ENCODE measurements at regions not wholly inside any gene's neighbourhood (a gene's known extent, or its start where the extent isn't known, plus 50 kb on each side); places are given as distances from the start of the nearest gene placed in this dataset.

GRCh38 chr12:4223273-4223845 lies 50.2 kb upstream of the CCND2 start:
- no peak for DNase-seq

- no peak for DNase-seq
These were observed 52.3 kb upstream of the CCND2 start for GRCh38 chr12:4221258-4221620.

GRCh38 chr12:4220536-4221257 lies 52.9 kb upstream of the CCND2 start:
- DNase-seq, result no peak

GRCh38 chr12:4217091-4217490 lies 56.5 kb upstream of the CCND2 start:
- no peak for DNase-seq

GRCh38 chr12:4216187-4216927 lies 57.2 kb upstream of the CCND2 start:
- DNase-seq, result no peak

GRCh38 chr12:4215229-4216186 lies 58.1 kb upstream of the CCND2 start:
- DNase-seq, result no peak

- DNase-seq, result no peak
These were observed 58.7 kb upstream of the CCND2 start for GRCh38 chr12:4214877-4215228.

- no peak for DNase-seq
These were observed 60.1 kb upstream of the CCND2 start for GRCh38 chr12:4213471-4213870.

GRCh38 chr12:4212845-4213244 lies 60.7 kb upstream of the CCND2 start:
- DNase-seq, result no peak

GRCh38 chr12:4211372-4211771 lies 62.2 kb upstream of the CCND2 start:
- DNase-seq, result no peak

GRCh38 chr12:4210183-4210582 lies 63.4 kb upstream of the CCND2 start:
- DNase-seq, result no peak

- no peak for DNase-seq
These were observed 67.1 kb upstream of the CCND2 start for GRCh38 chr12:4206470-4206869.

GRCh38 chr12:4203772-4204376 lies 69.7 kb upstream of the CCND2 start:
- no peak for DNase-seq

GRCh38 chr12:4202918-4203317 lies 70.6 kb upstream of the CCND2 start:
- no peak for DNase-seq

- no peak for DNase-seq
These were observed 71.1 kb upstream of the CCND2 start for GRCh38 chr12:4202487-4202886.

- no peak for DNase-seq
These were observed 72.0 kb upstream of the CCND2 start for GRCh38 chr12:4201333-4202100.

- DNase-seq, result no peak
These were observed 75.4 kb upstream of the CCND2 start for GRCh38 chr12:4197922-4198763.

GRCh38 chr12:4196805-4197420 lies 76.6 kb upstream of the CCND2 start:
- no peak for DNase-seq

GRCh38 chr12:4194668-4195067 lies 78.9 kb upstream of the CCND2 start:
- DNase-seq, result no peak

- DNase-seq, result no peak
These were observed 79.7 kb upstream of the CCND2 start for GRCh38 chr12:4193821-4194220.

GRCh38 chr12:4191642-4192041 lies 81.9 kb upstream of the CCND2 start:
- DNase-seq, result no peak

Measured in activated CD4-positive, alpha-beta T cell treated with anti-CD3 and anti-CD28 coated beads, Interleukin-2, amount 50 U/mL, for 4 hours (primary cell).